HepG2 (cell line): ENCODE measurements at regions not wholly inside any gene's neighbourhood (a gene's known extent, or its start where the extent isn't known, plus 50 kb on each side); places are given as distances from the start of the nearest gene placed in this dataset.

Experiments used
- ATAC-seq: fragments of 200-7000 bp; cut with Tn5 transposase; 3 replicates; pipeline ENCODE4 v1.9.1; 2020; ENCODE audit warnings: mild to moderate bottlenecking, moderate library complexity
- BruUV-seq: library from RNA; stranded (reverse); fragments of 400-500 nt; replicated peaks from 2 replicates; lab custom pipeline; 2021; lab: Mats Ljungman, UMichigan
- CTCF ChIA-PET: fragments of 300-600 bp; formaldehyde crosslinking; extraction: SDS; loops from one replicate; lab custom pipeline; 2021; ENCODE audit warnings: low total read pairs, inconsistent platforms, low intra/inter-chr PET ratio; lab: Yijun Ruan, JAX
- POLR2A ChIA-PET: fragments of 350-600 bp; sonication (Branson Sonifier 250); formaldehyde crosslinking; loops from one replicate; lab custom pipeline; 2020; ENCODE audit warnings: antibody characterized with exemption, inconsistent platforms; lab: Yijun Ruan, JAX
- DNase-seq: peaks from one replicate; pipeline ENCODE4 v3.0.0-alpha.2; 2015; ENCODE audit warnings: low spot score
- FAIRE-seq: peaks from 3 replicates; lab custom pipeline; 2011; peaks lifted over from hg19 to GRCh38; lab: Jason Lieb, UNC
- H2AFZ ChIP-seq: one replicate; pipeline ENCODE4 v1.6.1; 2011; ENCODE audit warnings: low read length, inconsistent platforms
- H3K27ac ChIP-seq: fragments of 300-600 bp; 3 replicates; pipeline ENCODE4 v1.8.0; 2011; ENCODE audit warnings: mixed run types, mild to moderate bottlenecking, mixed read lengths, low read length, inconsistent platforms; ENCODE audit not compliant: insufficient read depth; ENCODE audit errors: extremely low read length
- H3K27me3 ChIP-seq, 2 experiments: fragments of 200-600 bp in 1 of 2; 2 replicates in 1 of 2; 3 replicates in 1 of 2; pipeline versions ENCODE4 v1.6.0 to v1.8.0; 2011; ENCODE audit warnings: low read length in 2 of 2, mild to moderate bottlenecking in 2 of 2, moderate library complexity in 2 of 2, inconsistent platforms in 1 of 2; ENCODE audit not compliant: insufficient read depth in 2 of 2, control insufficient read depth in 1 of 2
- H3K36me3 ChIP-seq, 2 experiments: fragments of 200-600 bp in 1 of 2; replicated peaks in 1 of 2; 2 replicates in 1 of 2; 3 replicates in 1 of 2; pipeline versions ENCODE4 v1.5.1 to v1.8.0; 2011; ENCODE audit warnings: low read length in 2 of 2, inconsistent platforms in 1 of 2; ENCODE audit not compliant: insufficient read depth in 2 of 2, control insufficient read depth in 1 of 2
- H3K4me1 ChIP-seq: 2 replicates; pipeline ENCODE4 v1.5.1; 2012; ENCODE audit warnings: low read length, inconsistent platforms; ENCODE audit not compliant: insufficient read depth
- H3K4me2 ChIP-seq: 2 replicates; pipeline ENCODE4 v1.6.0; 2011; ENCODE audit warnings: low read depth, low read length, inconsistent platforms
- H3K4me3 ChIP-seq, 3 experiments: fragments of 200-600 bp in 1 of 3; sonication (generic), shearing (Covaris generic) in 1 of 3; replicated peaks in 1 of 3; 2 replicates each; pipeline ENCODE4 v1.5.1; 2011 to 2016; ENCODE audit warnings: low read length in 3 of 3, inconsistent platforms in 2 of 3, low read depth in 2 of 3, mild to moderate bottlenecking in 2 of 3, control low read depth in 1 of 3, mixed read lengths in 1 of 3; ENCODE audit not compliant: insufficient read depth in 1 of 3
- H3K79me2 ChIP-seq: one replicate; pipeline ENCODE4 v1.6.1; 2011; ENCODE audit warnings: low read length, inconsistent platforms; ENCODE audit not compliant: insufficient read depth
- H3K9ac ChIP-seq: 2 replicates; pipeline ENCODE4 v1.6.0; 2011; ENCODE audit warnings: mild to moderate bottlenecking, low read depth, low read length, inconsistent platforms; ENCODE audit not compliant: insufficient read depth
- H3K9me3 ChIP-seq: 2 replicates; pipeline ENCODE4 v1.5.1; 2012; ENCODE audit warnings: mild to moderate bottlenecking, low read length
- H4K20me1 ChIP-seq: 2 replicates; pipeline ENCODE4 v1.6.0; 2011; ENCODE audit warnings: inconsistent platforms, mild to moderate bottlenecking, low read length, moderate library complexity; ENCODE audit not compliant: insufficient read depth
- DPF2 ChIP-seq: sonication (generic); formaldehyde crosslinking; IDR thresholded peaks from 2 replicates; pipeline ENCODE4 v1.4.0; 2020; ENCODE audit warnings: mild to moderate bottlenecking, low read depth, missing genetic modification reagents, borderline replicate concordance
- FOSL1 ChIP-seq: sonication (generic); formaldehyde crosslinking; IDR thresholded peaks from 2 replicates; pipeline ENCODE4 v1.9.0; 2021; ENCODE audit warnings: missing genetic modification reagents, borderline replicate concordance
- FOXA1 ChIP-seq, 2 experiments: fragments of 450-650 bp in 1 of 2; sonication (generic) in 1 of 2; formaldehyde crosslinking in 1 of 2; IDR thresholded peaks; 2 replicates each; pipeline versions ENCODE4 v1.4.0 to v1.6.1; 2016 to 2020; ENCODE audit warnings: missing genetic modification reagents in 1 of 2
- JUND ChIP-seq: sonication (generic); formaldehyde crosslinking; IDR thresholded peaks from 2 replicates; pipeline ENCODE4 v1.8.0; 2022; ENCODE audit warnings: mild to moderate bottlenecking, missing genetic modification reagents
- MAX ChIP-seq: IDR thresholded peaks from 2 replicates; pipeline ENCODE4 v1.6.1; 2012; ENCODE audit warnings: inconsistent platforms
- MLXIP ChIP-seq: sonication (generic); formaldehyde crosslinking; IDR thresholded peaks from 2 replicates; pipeline ENCODE4 v1.9.0; 2021; ENCODE audit warnings: missing genetic modification reagents, borderline replicate concordance
- PBX3 ChIP-seq: sonication (generic); formaldehyde crosslinking; IDR thresholded peaks from 2 replicates; pipeline ENCODE4 v1.8.1; 2023; ENCODE audit warnings: missing genetic modification reagents, inconsistent platforms, borderline replicate concordance
- PRMT3 ChIP-seq: sonication (generic); formaldehyde crosslinking; IDR thresholded peaks from 2 replicates; pipeline ENCODE4 v1.8.1; 2022; ENCODE audit warnings: low read depth, mild to moderate bottlenecking, moderate library complexity, missing genetic modification reagents, borderline replicate concordance
- SRSF4 ChIP-seq: fragments of 200-400 bp; formaldehyde crosslinking; IDR thresholded peaks from one replicate; pipeline ENCODE4 v1.6.1; 2018; ENCODE audit warnings: mild to moderate bottlenecking, low read depth, low read length, moderate library complexity; ENCODE audit not compliant: poor library complexity, severe bottlenecking
- ZNF430 ChIP-seq: sonication (generic); formaldehyde crosslinking; IDR thresholded peaks from 2 replicates; pipeline ENCODE4 v1.9.0; 2021; ENCODE audit warnings: mild to moderate bottlenecking, missing genetic modification reagents
- ZNF615 ChIP-seq: sonication (generic); formaldehyde crosslinking; IDR thresholded peaks from 2 replicates; pipeline ENCODE4 v1.5.0; 2020; ENCODE audit warnings: mild to moderate bottlenecking, missing genetic modification reagents, borderline replicate concordance
- ZZZ3 ChIP-seq: sonication (generic); formaldehyde crosslinking; IDR thresholded peaks from 2 replicates; pipeline ENCODE4 v1.4.0; 2020; ENCODE audit warnings: missing genetic modification reagents, mild to moderate bottlenecking, borderline replicate concordance
- WGBS: methylation state at CpG from one replicate; pipeline ENCODE4 v1.1.6; 2017; ENCODE audit warnings: low lambda C conversion rate; 5-methylcytosine and 5-hydroxymethylcytosine counted together
- in situ Hi-C: cut with HindIII; loops from 2 replicates; pipeline ENCODE4 v1.10.0; 2017; ENCODE audit warnings: low pct_unique_long_range_greater_than_20kb; ENCODE audit not compliant: extremely low pct_ligation_motif_present
- intact Hi-C: fragments of 100-400 bp; cut with micrococcal nuclease; formaldehyde crosslinking; loops from one replicate; pipeline ENCODE4 v1.10.0; 2022; ENCODE audit not compliant: unreplicated experiment

- Histone ChIP-seq H3K9me3 (peaks cover 11% of the 10 kb centered on the region; the same call in 1 of the 2 replicates), H3K9ac (no peak overlapping the region), H3K4me2 (no peak overlapping the region), H4K20me1 (no peaks in the 10 kb centered on the region), H3K4me1 (no peaks in the 10 kb centered on the region), H3K79me2 (no peaks in the 10 kb centered on the region), H2AFZ (no peak overlapping the region), H3K36me3 (no peaks in the 10 kb centered on the region), H3K27ac (no peak overlapping the region), H3K4me3 (no peak overlapping the region), H3K27me3 (no peaks in the 10 kb centered on the region)
- BruUV-seq: no TSS peak
- ChIA-PET POLR2A (no interaction called here), CTCF (no interaction called here)
- in situ Hi-C loops (no loop called here), intact Hi-C loops (no loop called here)
- WGBS: 0% methylated on average over 2 of the region's 2 CpGs
- ATAC-seq (no peak), DNase-seq (no peak), FAIRE-seq (no peak)
- TF ChIP-seq JUND (CRISPR knock-in tag) (no peak), PRMT3 (CRISPR knock-in tag) (no peak), MLXIP (CRISPR knock-in tag) (no peak), ZZZ3 (CRISPR knock-in tag) (no peak), MAX (no peak)
Measured at GRCh38 chr3:154829929-154830328, 250.2 kb upstream of the MME start.

- Histone ChIP-seq H2AFZ (no peak overlapping the region), H3K27ac (no peak overlapping the region), H3K9ac (no peak overlapping the region), H3K79me2 (no peaks in the 10 kb centered on the region), H3K4me1 (no peaks in the 10 kb centered on the region), H4K20me1 (no peaks in the 10 kb centered on the region), H3K27me3 (no peaks in the 10 kb centered on the region), H3K4me3 (no peak overlapping the region), H3K36me3 (no peaks in the 10 kb centered on the region), H3K4me2 (no peak overlapping the region), H3K9me3 (no peaks in the 10 kb centered on the region)
- ATAC-seq (no peak), DNase-seq (no peak), FAIRE-seq (no peak)
- WGBS: 2% methylated on average over 3 of the region's 3 CpGs
- no TSS peak for BruUV-seq
- ChIA-PET CTCF (no interaction called here), POLR2A (no interaction called here)
- intact Hi-C loops: no loop called here
- in situ Hi-C loops: no loop called here
- TF ChIP-seq FOXA1 (IDR thresholded peaks at IDR 0.05): no peak
- TF ChIP-seq FOXA1 (CRISPR knock-in tag; IDR thresholded peaks at IDR 0.05): no peak
- TF ChIP-seq PBX3: no peak
- TF ChIP-seq ZNF615 (CRISPR knock-in tag): no peak
- TF ChIP-seq DPF2 (CRISPR knock-in tag): no peak
- TF ChIP-seq FOSL1 (CRISPR knock-in tag): no peak
- no peak for TF ChIP-seq ZNF430 (CRISPR knock-in tag)
- TF ChIP-seq SRSF4: no peak
Measured at GRCh38 chr3:154819491-154819890, 260.6 kb upstream of the MME start.
